ENCODE measurements at regions not wholly inside any gene's neighbourhood (a gene's known extent, or its start where the extent isn't known, plus 50 kb on each side); places are given as distances from the start of the nearest gene placed in this dataset.

- no peak for DNase-seq (ENCODE audit: low read depth)
Observed at GRCh38 chr1:36675931-36676562, 193.3 kb upstream of the CSF3R start.

- no peak for DNase-seq (ENCODE audit: low read depth)
Observed at GRCh38 chr1:36675106-36675505, 192.4 kb upstream of the CSF3R start.

- DNase-seq (ENCODE audit: low read depth), result no peak
Observed at GRCh38 chr1:36673202-36673601, 190.5 kb upstream of the CSF3R start.

- DNase-seq (ENCODE audit: low read depth), result no peak
Observed at GRCh38 chr1:36669262-36669661, 186.5 kb upstream of the CSF3R start.

GRCh38 chr1:36667836-36668235 lies 185.1 kb upstream of the CSF3R start:
- no peak for DNase-seq (ENCODE audit: low read depth)

GRCh38 chr1:36667256-36667655 lies 184.5 kb upstream of the CSF3R start:
- DNase-seq (ENCODE audit: low read depth), result no peak

GRCh38 chr1:36665478-36666080 lies 182.9 kb upstream of the CSF3R start:
- no peak for DNase-seq (ENCODE audit: low read depth)

GRCh38 chr1:36664571-36665287 lies 182.0 kb upstream of the CSF3R start:
- DNase-seq (ENCODE audit: low read depth), result no peak

- no peak for DNase-seq (ENCODE audit: low read depth)
Observed at GRCh38 chr1:36663772-36664430, 181.2 kb upstream of the CSF3R start.

GRCh38 chr1:36658838-36659237 lies 176.1 kb upstream of the CSF3R start:
- DNase-seq (ENCODE audit: low read depth), result no peak

GRCh38 chr1:36657826-36658225 lies 175.1 kb upstream of the CSF3R start:
- no peak for DNase-seq (ENCODE audit: low read depth)

- no peak for DNase-seq (ENCODE audit: low read depth)
Observed at GRCh38 chr1:36656838-36657237, 174.1 kb upstream of the CSF3R start.

GRCh38 chr1:36656271-36656670 lies 173.6 kb upstream of the CSF3R start:
- DNase-seq (ENCODE audit: low read depth), result no peak

GRCh38 chr1:36654586-36654985 lies 171.9 kb upstream of the CSF3R start:
- no peak for DNase-seq (ENCODE audit: low read depth)

- no peak for DNase-seq (ENCODE audit: low read depth)
Observed at GRCh38 chr1:36653850-36654249, 171.1 kb upstream of the CSF3R start.

- no peak for DNase-seq (ENCODE audit: low read depth)
Observed at GRCh38 chr1:36652586-36652985, 169.9 kb upstream of the CSF3R start.

- no peak for DNase-seq (ENCODE audit: low read depth)
Observed at GRCh38 chr1:36652011-36652410, 169.3 kb upstream of the CSF3R start.

- no peak for DNase-seq (ENCODE audit: low read depth)
Observed at GRCh38 chr1:36651176-36651910, 168.6 kb upstream of the CSF3R start.

GRCh38 chr1:36650200-36651065 lies 167.7 kb upstream of the CSF3R start:
- peak; percentile 23 for DNase-seq (ENCODE audit: low read depth)

GRCh38 chr1:36645867-36646266 lies 163.2 kb upstream of the CSF3R start:
- no peak for DNase-seq (ENCODE audit: low read depth)

GRCh38 chr1:36644556-36644955 lies 161.8 kb upstream of the CSF3R start:
- DNase-seq (ENCODE audit: low read depth), result no peak
